ENCODE measurements at regions not wholly inside any gene's neighbourhood (a gene's known extent, or its start where the extent isn't known, plus 50 kb on each side); places are given as distances from the start of the nearest gene placed in this dataset.

DNA sequence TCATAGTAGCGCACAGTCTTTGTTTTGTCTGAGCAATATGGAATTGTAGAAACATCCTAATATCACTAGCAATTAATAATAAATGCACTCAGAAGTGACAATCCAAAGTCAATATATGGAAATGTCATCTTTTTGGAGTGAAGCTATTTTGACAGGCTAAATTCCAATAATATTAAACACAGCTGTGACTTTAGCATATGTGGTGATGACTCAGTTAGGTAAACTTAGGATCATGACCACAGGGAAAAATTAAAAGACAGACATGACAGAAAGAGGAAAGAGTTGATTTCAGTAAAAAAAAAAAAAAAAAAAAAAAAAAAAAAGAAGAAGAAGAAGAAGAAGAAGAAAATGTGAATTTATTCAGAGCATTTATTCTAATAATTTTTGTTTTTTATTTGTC, 1165.7 kb downstream of the NLGN4Y start:
- no peaks in the 10 kb centered on the region for H3K79me2 ChIP-seq (replicated peaks; ENCODE audit: insufficient read depth)

More for the DNA sequence above, 1165.7 kb downstream of the NLGN4Y start:
- H3K36me3 Mint-ChIP-seq (ENCODE audit: low read depth): no peaks in the 10 kb centered on the region; the same call in 2 of the 3 replicates
- no peaks in the 10 kb centered on the region for H4K20me1 ChIP-seq (replicated peaks; ENCODE audit: insufficient read depth)
- no peak overlapping the region for H2AFZ ChIP-seq
- no peak for DNase-seq (ENCODE audit: low spot score)
- no peaks in the 10 kb centered on the region for H3K27me3 Mint-ChIP-seq (ENCODE audit: insufficient read depth, low read depth, poor library complexity)
- H3K9me2 ChIP-seq (ENCODE audit: insufficient read depth): no peaks in the 10 kb centered on the region
- no peaks in the 10 kb centered on the region for H3K27me3 ChIP-seq (ENCODE audit: insufficient read depth)
- no peak overlapping the region for H3K4me3 Mint-ChIP-seq
- no peak overlapping the region for H3K4me2 ChIP-seq
- no peaks in the 10 kb centered on the region for H3F3A ChIP-seq (replicated peaks; ENCODE audit: low read depth)
- H3K36me3 ChIP-seq (ENCODE audit: insufficient read depth): no peaks in the 10 kb centered on the region
- H3K27ac Mint-ChIP-seq: no peak overlapping the region
- no peaks in the 10 kb centered on the region for H3K9me3 Mint-ChIP-seq
- peaks cover 11% of the 10 kb centered on the region; the same call in 1 of the 2 replicates for H3K4me1 ChIP-seq (ENCODE audit: insufficient read depth)
- ATAC-seq: no peak
- H3K4me1 Mint-ChIP-seq: peaks cover 15% of the 10 kb centered on the region; the same call in 2 of the 3 replicates
- no peak overlapping the region for H3K27ac ChIP-seq (ENCODE audit: low read depth)
- no peak overlapping the region for H3K4me3 ChIP-seq
- TF ChIP-seq NANOG (IDR thresholded peaks at IDR 0.05; ENCODE audit: borderline replicate concordance): no peak
- TF ChIP-seq, protein P1, sequence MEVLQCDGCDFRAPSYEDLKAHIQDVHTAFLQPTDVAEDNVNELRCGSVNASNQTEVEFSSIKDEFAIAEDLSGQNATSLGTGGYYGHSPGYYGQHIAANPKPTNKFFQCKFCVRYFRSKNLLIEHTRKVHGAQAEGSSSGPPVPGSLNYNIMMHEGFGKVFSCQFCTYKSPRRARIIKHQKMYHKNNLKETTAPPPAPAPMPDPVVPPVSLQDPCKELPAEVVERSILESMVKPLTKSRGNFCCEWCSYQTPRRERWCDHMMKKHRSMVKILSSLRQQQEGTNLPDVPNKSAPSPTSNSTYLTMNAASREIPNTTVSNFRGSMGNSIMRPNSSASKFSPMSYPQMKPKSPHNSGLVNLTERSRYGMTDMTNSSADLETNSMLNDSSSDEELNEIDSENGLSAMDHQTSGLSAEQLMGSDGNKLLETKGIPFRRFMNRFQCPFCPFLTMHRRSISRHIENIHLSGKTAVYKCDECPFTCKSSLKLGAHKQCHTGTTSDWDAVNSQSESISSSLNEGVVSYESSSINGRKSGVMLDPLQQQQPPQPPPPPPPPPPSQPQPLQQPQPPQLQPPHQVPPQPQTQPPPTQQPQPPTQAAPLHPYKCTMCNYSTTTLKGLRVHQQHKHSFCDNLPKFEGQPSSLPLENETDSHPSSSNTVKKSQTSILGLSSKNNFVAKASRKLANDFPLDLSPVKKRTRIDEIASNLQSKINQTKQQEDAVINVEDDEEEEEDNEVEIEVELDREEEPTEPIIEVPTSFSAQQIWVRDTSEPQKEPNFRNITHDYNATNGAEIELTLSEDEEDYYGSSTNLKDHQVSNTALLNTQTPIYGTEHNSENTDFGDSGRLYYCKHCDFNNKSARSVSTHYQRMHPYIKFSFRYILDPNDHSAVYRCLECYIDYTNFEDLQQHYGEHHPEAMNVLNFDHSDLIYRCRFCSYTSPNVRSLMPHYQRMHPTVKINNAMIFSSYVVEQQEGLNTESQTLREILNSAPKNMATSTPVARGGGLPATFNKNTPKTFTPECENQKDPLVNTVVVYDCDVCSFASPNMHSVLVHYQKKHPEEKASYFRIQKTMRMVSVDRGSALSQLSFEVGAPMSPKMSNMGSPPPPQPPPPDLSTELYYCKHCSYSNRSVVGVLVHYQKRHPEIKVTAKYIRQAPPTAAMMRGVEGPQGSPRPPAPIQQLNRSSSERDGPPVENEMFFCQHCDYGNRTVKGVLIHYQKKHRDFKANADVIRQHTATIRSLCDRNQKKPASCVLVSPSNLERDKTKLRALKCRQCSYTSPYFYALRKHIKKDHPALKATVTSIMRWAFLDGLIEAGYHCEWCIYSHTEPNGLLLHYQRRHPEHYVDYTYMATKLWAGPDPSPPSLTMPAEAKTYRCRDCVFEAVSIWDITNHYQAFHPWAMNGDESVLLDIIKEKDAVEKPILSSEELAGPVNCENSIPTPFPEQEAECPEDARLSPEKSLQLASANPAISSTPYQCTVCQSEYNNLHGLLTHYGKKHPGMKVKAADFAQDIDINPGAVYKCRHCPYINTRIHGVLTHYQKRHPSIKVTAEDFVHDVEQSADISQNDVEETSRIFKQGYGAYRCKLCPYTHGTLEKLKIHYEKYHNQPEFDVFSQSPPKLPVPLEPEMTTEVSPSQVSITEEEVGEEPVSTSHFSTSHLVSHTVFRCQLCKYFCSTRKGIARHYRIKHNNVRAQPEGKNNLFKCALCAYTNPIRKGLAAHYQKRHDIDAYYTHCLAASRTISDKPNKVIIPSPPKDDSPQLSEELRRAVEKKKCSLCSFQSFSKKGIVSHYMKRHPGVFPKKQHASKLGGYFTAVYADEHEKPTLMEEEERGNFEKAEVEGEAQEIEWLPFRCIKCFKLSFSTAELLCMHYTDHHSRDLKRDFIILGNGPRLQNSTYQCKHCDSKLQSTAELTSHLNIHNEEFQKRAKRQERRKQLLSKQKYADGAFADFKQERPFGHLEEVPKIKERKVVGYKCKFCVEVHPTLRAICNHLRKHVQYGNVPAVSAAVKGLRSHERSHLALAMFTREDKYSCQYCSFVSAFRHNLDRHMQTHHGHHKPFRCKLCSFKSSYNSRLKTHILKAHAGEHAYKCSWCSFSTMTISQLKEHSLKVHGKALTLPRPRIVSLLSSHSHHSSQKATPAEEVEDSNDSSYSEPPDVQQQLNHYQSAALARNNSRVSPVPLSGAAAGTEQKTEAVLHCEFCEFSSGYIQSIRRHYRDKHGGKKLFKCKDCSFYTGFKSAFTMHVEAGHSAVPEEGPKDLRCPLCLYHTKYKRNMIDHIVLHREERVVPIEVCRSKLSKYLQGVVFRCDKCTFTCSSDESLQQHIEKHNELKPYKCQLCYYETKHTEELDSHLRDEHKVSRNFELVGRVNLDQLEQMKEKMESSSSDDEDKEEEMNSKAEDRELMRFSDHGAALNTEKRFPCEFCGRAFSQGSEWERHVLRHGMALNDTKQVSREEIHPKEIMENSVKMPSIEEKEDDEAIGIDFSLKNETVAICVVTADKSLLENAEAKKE (CRISPR knock-in tag; IDR thresholded peaks at IDR 0.05): no peak
- no peak for TF ChIP-seq POLR2AphosphoS5 (IDR thresholded peaks at IDR 0.05; ENCODE audit: low read depth)
- TF ChIP-seq, protein P2, sequence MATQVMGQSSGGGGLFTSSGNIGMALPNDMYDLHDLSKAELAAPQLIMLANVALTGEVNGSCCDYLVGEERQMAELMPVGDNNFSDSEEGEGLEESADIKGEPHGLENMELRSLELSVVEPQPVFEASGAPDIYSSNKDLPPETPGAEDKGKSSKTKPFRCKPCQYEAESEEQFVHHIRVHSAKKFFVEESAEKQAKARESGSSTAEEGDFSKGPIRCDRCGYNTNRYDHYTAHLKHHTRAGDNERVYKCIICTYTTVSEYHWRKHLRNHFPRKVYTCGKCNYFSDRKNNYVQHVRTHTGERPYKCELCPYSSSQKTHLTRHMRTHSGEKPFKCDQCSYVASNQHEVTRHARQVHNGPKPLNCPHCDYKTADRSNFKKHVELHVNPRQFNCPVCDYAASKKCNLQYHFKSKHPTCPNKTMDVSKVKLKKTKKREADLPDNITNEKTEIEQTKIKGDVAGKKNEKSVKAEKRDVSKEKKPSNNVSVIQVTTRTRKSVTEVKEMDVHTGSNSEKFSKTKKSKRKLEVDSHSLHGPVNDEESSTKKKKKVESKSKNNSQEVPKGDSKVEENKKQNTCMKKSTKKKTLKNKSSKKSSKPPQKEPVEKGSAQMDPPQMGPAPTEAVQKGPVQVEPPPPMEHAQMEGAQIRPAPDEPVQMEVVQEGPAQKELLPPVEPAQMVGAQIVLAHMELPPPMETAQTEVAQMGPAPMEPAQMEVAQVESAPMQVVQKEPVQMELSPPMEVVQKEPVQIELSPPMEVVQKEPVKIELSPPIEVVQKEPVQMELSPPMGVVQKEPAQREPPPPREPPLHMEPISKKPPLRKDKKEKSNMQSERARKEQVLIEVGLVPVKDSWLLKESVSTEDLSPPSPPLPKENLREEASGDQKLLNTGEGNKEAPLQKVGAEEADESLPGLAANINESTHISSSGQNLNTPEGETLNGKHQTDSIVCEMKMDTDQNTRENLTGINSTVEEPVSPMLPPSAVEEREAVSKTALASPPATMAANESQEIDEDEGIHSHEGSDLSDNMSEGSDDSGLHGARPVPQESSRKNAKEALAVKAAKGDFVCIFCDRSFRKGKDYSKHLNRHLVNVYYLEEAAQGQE (IDR thresholded peaks at IDR 0.05; ENCODE audit: unreplicated experiment): no peak
- TF ChIP-seq STAT1 (IDR thresholded peaks at IDR 0.05; ENCODE audit: unreplicated experiment): no peak
- no peak for TF ChIP-seq CREB1 (CRISPR knock-in tag; IDR thresholded peaks at IDR 0.05; ENCODE audit: low read depth)
- no peak for TF ChIP-seq ZNF114 (CRISPR knock-in tag; IDR thresholded peaks at IDR 0.05)
- no peak for TF ChIP-seq ZNF331 (CRISPR knock-in tag; IDR thresholded peaks at IDR 0.05; ENCODE audit: low read depth)
- TF ChIP-seq EZH2phosphoT487 (IDR thresholded peaks at IDR 0.05; ENCODE audit: unreplicated experiment): no peak
- no peak for TF ChIP-seq EZH2 (IDR thresholded peaks at IDR 0.05; ENCODE audit: low read depth, unreplicated experiment)
- TF ChIP-seq JUNB (IDR thresholded peaks at IDR 0.05; ENCODE audit: unreplicated experiment): no peak
- TF ChIP-seq, protein P3, sequence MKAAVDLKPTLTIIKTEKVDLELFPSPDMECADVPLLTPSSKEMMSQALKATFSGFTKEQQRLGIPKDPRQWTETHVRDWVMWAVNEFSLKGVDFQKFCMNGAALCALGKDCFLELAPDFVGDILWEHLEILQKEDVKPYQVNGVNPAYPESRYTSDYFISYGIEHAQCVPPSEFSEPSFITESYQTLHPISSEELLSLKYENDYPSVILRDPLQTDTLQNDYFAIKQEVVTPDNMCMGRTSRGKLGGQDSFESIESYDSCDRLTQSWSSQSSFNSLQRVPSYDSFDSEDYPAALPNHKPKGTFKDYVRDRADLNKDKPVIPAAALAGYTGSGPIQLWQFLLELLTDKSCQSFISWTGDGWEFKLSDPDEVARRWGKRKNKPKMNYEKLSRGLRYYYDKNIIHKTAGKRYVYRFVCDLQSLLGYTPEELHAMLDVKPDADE (IDR thresholded peaks at IDR 0.05): no peak
- TF ChIP-seq, protein P4, sequence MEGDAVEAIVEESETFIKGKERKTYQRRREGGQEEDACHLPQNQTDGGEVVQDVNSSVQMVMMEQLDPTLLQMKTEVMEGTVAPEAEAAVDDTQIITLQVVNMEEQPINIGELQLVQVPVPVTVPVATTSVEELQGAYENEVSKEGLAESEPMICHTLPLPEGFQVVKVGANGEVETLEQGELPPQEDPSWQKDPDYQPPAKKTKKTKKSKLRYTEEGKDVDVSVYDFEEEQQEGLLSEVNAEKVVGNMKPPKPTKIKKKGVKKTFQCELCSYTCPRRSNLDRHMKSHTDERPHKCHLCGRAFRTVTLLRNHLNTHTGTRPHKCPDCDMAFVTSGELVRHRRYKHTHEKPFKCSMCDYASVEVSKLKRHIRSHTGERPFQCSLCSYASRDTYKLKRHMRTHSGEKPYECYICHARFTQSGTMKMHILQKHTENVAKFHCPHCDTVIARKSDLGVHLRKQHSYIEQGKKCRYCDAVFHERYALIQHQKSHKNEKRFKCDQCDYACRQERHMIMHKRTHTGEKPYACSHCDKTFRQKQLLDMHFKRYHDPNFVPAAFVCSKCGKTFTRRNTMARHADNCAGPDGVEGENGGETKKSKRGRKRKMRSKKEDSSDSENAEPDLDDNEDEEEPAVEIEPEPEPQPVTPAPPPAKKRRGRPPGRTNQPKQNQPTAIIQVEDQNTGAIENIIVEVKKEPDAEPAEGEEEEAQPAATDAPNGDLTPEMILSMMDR (conservative IDR thresholded peaks at IDR 0.05; ENCODE audit: low read depth in 2 of 2): no peak
